Spleen (tissue), 11 donors: ENCODE measurements at regions not wholly inside any gene's neighbourhood (a gene's known extent, or its start where the extent isn't known, plus 50 kb on each side); places are given as distances from the start of the nearest gene placed in this dataset.

ENCODE experiments used
- DNase-seq: peaks from one replicate; pipeline ENCODE4 v3.0.0-alpha.2; 2020
- H3K27ac ChIP-seq, 8 donors: fragments of 200-600 bp; sonication (generic) in 7 of 8; 1 replicate in 4 of 8; 2 replicates in 4 of 8; pipeline versions ENCODE4 v1.5.0 to v1.8.0; 2016 to 2021; ENCODE audit warnings: inconsistent platforms in 4 of 8, mild to moderate bottlenecking in 4 of 8, moderate library complexity in 1 of 8
- H3K27me3 ChIP-seq, 7 donors: fragments of 200-600 bp; sonication (generic) in 6 of 7; replicated peaks in 1 of 7; 1 replicate in 4 of 7; 2 replicates in 3 of 7; pipeline versions ENCODE4 v1.5.0 to v1.8.0; 2016 to 2021; ENCODE audit warnings: inconsistent platforms in 3 of 7, mild to moderate bottlenecking in 1 of 7
- H3K36me3 ChIP-seq, 6 donors: fragments of 200-600 bp; sonication (generic) in 5 of 6; 1 replicate in 4 of 6; 2 replicates in 2 of 6; pipeline versions ENCODE4 v1.5.0 to v1.8.0; 2016 to 2021; ENCODE audit warnings: inconsistent platforms in 2 of 6
- H3K4me1 ChIP-seq, 6 donors: fragments of 200-600 bp; sonication (generic) in 5 of 6; 1 replicate in 3 of 6; 2 replicates in 3 of 6; pipeline versions ENCODE4 v1.5.0 to v1.8.0; 2016 to 2021; ENCODE audit warnings: inconsistent platforms in 3 of 6
- H3K4me3 ChIP-seq, 8 donors: fragments of 200-600 bp; sonication (generic) in 7 of 8; 1 replicate in 4 of 8; 2 replicates in 4 of 8; pipeline versions ENCODE4 v1.5.0 to v1.8.0; 2016 to 2021; ENCODE audit warnings: inconsistent platforms in 4 of 8, mild to moderate bottlenecking in 4 of 8, moderate library complexity in 2 of 8
- H3K9me3 ChIP-seq, 8 donors: fragments of 200-600 bp; sonication (generic) in 7 of 8; 1 replicate in 4 of 8; 2 replicates in 4 of 8; pipeline versions ENCODE4 v1.5.0 to v1.8.0; 2016 to 2021; ENCODE audit warnings: inconsistent platforms in 4 of 8
- CTCF ChIP-seq, 11 experiments: fragments of 200-600 bp in 7 of 11; fragments of 450-650 bp in 4 of 11; sonication (generic) in 4 of 11; IDR thresholded peaks in 8 of 11; conservative IDR thresholded peaks in 3 of 11; 1 replicate in 7 of 11; 2 replicates in 4 of 11; pipeline versions ENCODE4 v1.4.0 to v1.8.0; 2016 to 2021; ENCODE audit warnings: antibody characterized with exemption in 11 of 11, inconsistent platforms in 4 of 11, mild to moderate bottlenecking in 1 of 11
- POLR2A ChIP-seq, 3 donors: fragments of 450-650 bp; IDR thresholded peaks; one replicate each; pipeline ENCODE4 v1.5.1; 2017; ENCODE audit warnings: antibody characterized with exemption in 3 of 3, mild to moderate bottlenecking in 1 of 3
- POLR2AphosphoS5 ChIP-seq, 3 donors: sonication (generic); formaldehyde crosslinking; IDR thresholded peaks; one replicate each; pipeline ENCODE4 v1.5.1; 2017; ENCODE audit warnings: antibody characterized with exemption in 3 of 3
- WGBS, 5 donors: extraction: QIAGEN DNeasy Blood & Tissue Kit in 3 of 5; methylation state at CpG; one replicate each; pipeline versions ENCODE4 v1.1.5 to v1.1.7; 2013 to 2018; 5-methylcytosine and 5-hydroxymethylcytosine counted together
- intact Hi-C: fragments of 100-400 bp; cut with DNase I; formaldehyde crosslinking; loops from one replicate; pipeline ENCODE4 v1.15.0; 2023; ENCODE audit warnings: low total_unique reads
- donor health status: healthy with polysubstance abuse.
- donor health status: DM: no; HTN: no; CAD: no; lungs with moderate emphysema.
- donor health status: DM: no; HTN: no; CAD: no.
- donor health status: Bipolar disorder and iron deficiency.
- donor health status: healthy.
- donor health status: DM: no; HTN: no; CAD: no.
- donor health status: DM: yes; HTN: yes; CAD: no.

- 81 to 89% (median 84%) methylated on average over 5 of the region's 5 CpGs for WGBS, 5 donors
- intact Hi-C loops = no loop called here
- no peaks in the 10 kb centered on the region for H3K9me3 ChIP-seq
- H3K4me1 ChIP-seq = no peaks in the 10 kb centered on the region
- H3K27me3 ChIP-seq = no peaks in the 10 kb centered on the region
- no peak overlapping the region for H3K4me3 ChIP-seq
- no peaks in the 10 kb centered on the region for H3K36me3 ChIP-seq
- H3K27ac ChIP-seq = no peak overlapping the region
- DNase-seq = no peak
- TF ChIP-seq POLR2AphosphoS5 (IDR thresholded peaks at IDR 0.05) (no peak), CTCF (IDR thresholded peaks at IDR 0.05 in 8 of 11, conservative IDR thresholded peaks at IDR 0.05 in 3 of 11) (no peak), POLR2A (IDR thresholded peaks at IDR 0.05) (no peak)
These were observed 190.6 kb downstream of the HERPUD2 start for GRCh38 chr7:35504365-35504764.

GRCh38 chr7:35501681-35502080, 193.3 kb downstream of the HERPUD2 start:
- no peaks in the 10 kb centered on the region for H3K4me1 ChIP-seq
- WGBS, 5 donors = 79 to 90% (median 84%) methylated on average over 3 of the region's 3 CpGs
- peaks cover 0 to 6% (median 0%) of the 10 kb centered on the region in 7 donors for H3K27me3 ChIP-seq
- intact Hi-C loops = no loop called here
- no peaks in the 10 kb centered on the region for H3K9me3 ChIP-seq
- no peak for DNase-seq
- H3K4me3 ChIP-seq = no peak overlapping the region
- TF ChIP-seq POLR2A (IDR thresholded peaks at IDR 0.05) (no peak), CTCF (IDR thresholded peaks at IDR 0.05 in 8 of 11, conservative IDR thresholded peaks at IDR 0.05 in 3 of 11) (no peak), POLR2AphosphoS5 (IDR thresholded peaks at IDR 0.05) (no peak)
- H3K36me3 ChIP-seq = no peaks in the 10 kb centered on the region
- no peak overlapping the region for H3K27ac ChIP-seq

- Histone ChIP-seq H3K9me3 (no peaks in the 10 kb centered on the region), H3K27me3 (peaks cover 0 to 6% (median 0%) of the 10 kb centered on the region in 7 donors), H3K4me1 (no peaks in the 10 kb centered on the region), H3K4me3 (no peak overlapping the region), H3K36me3 (no peaks in the 10 kb centered on the region), H3K27ac (no peak overlapping the region)
- intact Hi-C loops = no loop called here
- no peak for TF ChIP-seq POLR2A (IDR thresholded peaks at IDR 0.05)
- TF ChIP-seq POLR2AphosphoS5 (IDR thresholded peaks at IDR 0.05) = no peak
- no peak for TF ChIP-seq CTCF (IDR thresholded peaks at IDR 0.05 in 8 of 11, conservative IDR thresholded peaks at IDR 0.05 in 3 of 11)
- DNase-seq = no peak
- 75 to 86% (median 80%) methylated on average over 5 of the region's 5 CpGs for WGBS, 5 donors
These were observed 195.7 kb downstream of the HERPUD2 start for GRCh38 chr7:35499226-35499625.

DNA sequence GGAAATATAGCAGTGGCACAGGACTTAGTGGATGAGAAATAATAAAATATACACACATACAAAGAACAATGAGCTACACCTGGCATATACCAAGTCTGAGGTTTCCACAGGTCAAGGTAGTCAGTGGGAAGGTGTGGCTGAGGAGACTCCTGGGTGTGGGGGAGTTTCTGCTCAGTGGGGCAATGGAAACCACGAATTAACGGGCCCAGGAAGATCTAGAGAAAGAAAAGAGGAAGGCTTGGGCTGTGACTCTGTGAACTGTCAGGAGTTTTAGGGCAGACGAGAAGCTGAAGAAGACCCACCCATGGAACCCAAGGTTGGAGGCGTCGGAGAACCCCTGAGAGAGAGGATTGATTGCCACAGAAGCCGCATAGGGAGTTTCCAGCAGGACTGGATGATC, 196.5 kb downstream of the HERPUD2 start:
- WGBS, 5 donors = 57 to 81% (median 75%) methylated on average over 6 of the region's 6 CpGs
- Histone ChIP-seq H3K36me3 (no peaks in the 10 kb centered on the region), H3K9me3 (no peaks in the 10 kb centered on the region), H3K4me1 (no peaks in the 10 kb centered on the region), H3K27me3 (peaks cover 0 to 6% (median 0%) of the 10 kb centered on the region in 7 donors), H3K27ac (no peak overlapping the region), H3K4me3 (no peak overlapping the region)
- TF ChIP-seq CTCF (IDR thresholded peaks at IDR 0.05 in 8 of 11, conservative IDR thresholded peaks at IDR 0.05 in 3 of 11) = no peak
- TF ChIP-seq POLR2A (IDR thresholded peaks at IDR 0.05) = no peak
- TF ChIP-seq POLR2AphosphoS5 (IDR thresholded peaks at IDR 0.05) = no peak
- no peak for DNase-seq
- intact Hi-C loops = no loop called here
